ENCODE measurements at regions not wholly inside any gene's neighbourhood (a gene's known extent, or its start where the extent isn't known, plus 50 kb on each side); places are given as distances from the start of the nearest gene placed in this dataset.

DNA sequence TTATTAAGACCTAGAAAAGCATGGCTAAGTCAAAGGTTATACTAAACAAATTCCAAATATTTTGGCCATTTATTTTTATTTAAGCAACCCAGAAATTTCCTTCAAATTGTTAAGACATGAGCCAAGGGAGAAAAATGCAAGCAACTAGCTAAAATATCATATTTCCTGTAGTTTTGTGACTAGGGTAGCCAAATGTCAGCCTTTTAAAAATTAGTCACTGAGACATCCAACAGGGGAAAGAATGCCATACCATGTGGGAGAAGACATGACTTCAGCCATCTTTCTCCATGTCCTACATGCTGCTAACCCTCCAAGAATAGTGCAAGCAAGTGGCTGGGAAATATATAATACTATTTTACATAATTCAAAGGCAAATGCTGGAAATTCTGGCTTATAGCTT, 197.9 kb downstream of the DSEL start:
- DNase-seq (ENCODE audit: low read depth, low spot score), result no peak
- no peak overlapping the region for H3K27ac ChIP-seq (ENCODE audit: low read depth, low read length)
- no peaks in the 10 kb centered on the region for H3K9me2 ChIP-seq (ENCODE audit: insufficient read depth)
- intact Hi-C loops (cut with micrococcal nuclease), result no loop called here
- ATAC-seq, result no peak
- H3K9me3 ChIP-seq (ENCODE audit: control insufficient read depth in 1 of 2, insufficient read depth in 1 of 2, low read depth in 1 of 2, low read length in 2 of 2), result peaks cover 14 to 21% of the 10 kb centered on the region in 2 experiments; a peak in 2 of 4 replicates
- no peak overlapping the region for H3K4me2 ChIP-seq (ENCODE audit: low read length)
- no peak overlapping the region for H3K9ac ChIP-seq (ENCODE audit: low read length)
- H3K4me1 ChIP-seq (ENCODE audit: control insufficient read depth in 1 of 2, insufficient read depth in 2 of 2, low read length in 2 of 2), result no peaks in the 10 kb centered on the region
- no TSS peak for BruUV-seq (replicated peaks)
- H2AFZ ChIP-seq (ENCODE audit: low read depth, low read length, poor library complexity, severe bottlenecking), result no peak overlapping the region
- TF ChIP-seq, protein P1, sequence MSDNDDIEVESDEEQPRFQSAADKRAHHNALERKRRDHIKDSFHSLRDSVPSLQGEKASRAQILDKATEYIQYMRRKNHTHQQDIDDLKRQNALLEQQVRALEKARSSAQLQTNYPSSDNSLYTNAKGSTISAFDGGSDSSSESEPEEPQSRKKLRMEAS (IDR thresholded peaks at IDR 0.05), result no peak
- TF ChIP-seq RAD21 (IDR thresholded peaks at IDR 0.05; ENCODE audit: low read depth), result no peak
- TF ChIP-seq ZNF274 (IDR thresholded peaks at IDR 0.05; ENCODE audit: low read depth, low read length), result no peak
- TF ChIP-seq CBX3 (IDR thresholded peaks at IDR 0.05; ENCODE audit: low read depth), result no peak
- TF ChIP-seq SP1 (IDR thresholded peaks at IDR 0.05; ENCODE audit: low read depth), result no peak
- no peak for TF ChIP-seq EZH2 (IDR thresholded peaks at IDR 0.05)
- TF ChIP-seq JUND (IDR thresholded peaks at IDR 0.05), result no peak
- ChIA-PET POLR2A (no interaction called here), RAD21 (ENCODE audit: low non-redundant PET in 1 of 2, low total read pairs in 2 of 2, uncharacterized antibody in 2 of 2, unreplicated experiment in 2 of 2) (no interaction called here), CTCF (no interaction called here)
- no peaks in the 10 kb centered on the region for H3K36me3 ChIP-seq (ENCODE audit: control insufficient read depth in 1 of 2, insufficient read depth in 2 of 2, low read length in 2 of 2)
- H3K27me3 ChIP-seq (ENCODE audit: insufficient read depth, low read length), result no peaks in the 10 kb centered on the region
- H3K4me3 ChIP-seq (replicated peaks in 1 of 2; ENCODE audit: low read depth in 1 of 2, low read length in 2 of 2), result no peak overlapping the region
- no peaks in the 10 kb centered on the region for H3K79me2 ChIP-seq (ENCODE audit: insufficient read depth, low read length)
- no peaks in the 10 kb centered on the region for H4K20me1 ChIP-seq (ENCODE audit: insufficient read depth)

- intact Hi-C loops (cut with micrococcal nuclease), result no loop called here
- no peak overlapping the region for H3K9ac ChIP-seq (ENCODE audit: low read length)
- no peaks in the 10 kb centered on the region for H3K36me3 ChIP-seq (ENCODE audit: control insufficient read depth in 1 of 2, insufficient read depth in 2 of 2, low read length in 2 of 2)
- CTCF ChIA-PET, result no interaction called here
- POLR2A ChIA-PET, result no interaction called here
- H3K4me1 ChIP-seq (ENCODE audit: control insufficient read depth in 1 of 2, insufficient read depth in 2 of 2, low read length in 2 of 2), result no peaks in the 10 kb centered on the region
- H3K27ac ChIP-seq (ENCODE audit: low read depth, low read length), result no peak overlapping the region
- RAD21 ChIA-PET (ENCODE audit: low non-redundant PET in 1 of 2, low total read pairs in 2 of 2, uncharacterized antibody in 2 of 2, unreplicated experiment in 2 of 2), result no interaction called here
- peaks cover 6 to 8% of the 10 kb centered on the region in 2 experiments; a peak in 3 of 4 replicates for H3K9me3 ChIP-seq (ENCODE audit: control insufficient read depth in 1 of 2, insufficient read depth in 1 of 2, low read depth in 1 of 2, low read length in 2 of 2)
- H3K4me3 ChIP-seq (replicated peaks in 1 of 2; ENCODE audit: low read depth in 1 of 2, low read length in 2 of 2), result no peak overlapping the region
- no peaks in the 10 kb centered on the region for H4K20me1 ChIP-seq (ENCODE audit: insufficient read depth)
- BruUV-seq (replicated peaks), result no TSS peak
- H2AFZ ChIP-seq (ENCODE audit: low read depth, low read length, poor library complexity, severe bottlenecking), result no peak overlapping the region
- no peaks in the 10 kb centered on the region for H3K79me2 ChIP-seq (ENCODE audit: insufficient read depth, low read length)
- DNase-seq (ENCODE audit: low read depth, low spot score), result no peak
- no peak overlapping the region for H3K4me2 ChIP-seq (ENCODE audit: low read length)
- H3K27me3 ChIP-seq (ENCODE audit: insufficient read depth, low read length), result no peaks in the 10 kb centered on the region
- ATAC-seq, result no peak
- no peaks in the 10 kb centered on the region for H3K9me2 ChIP-seq (ENCODE audit: insufficient read depth)
- no peak for TF ChIP-seq POLR2AphosphoS5 (IDR thresholded peaks at IDR 0.05; ENCODE audit: low read depth, low read length)
- TF ChIP-seq EGR1 (IDR thresholded peaks at IDR 0.05; ENCODE audit: low read depth), result no peak
- TF ChIP-seq, protein P1 (IDR thresholded peaks at IDR 0.05), result no peak
- TF ChIP-seq SP1 (IDR thresholded peaks at IDR 0.05; ENCODE audit: low read depth), result no peak
- no peak for TF ChIP-seq SIN3A (IDR thresholded peaks at IDR 0.05; ENCODE audit: low read depth)
- TF ChIP-seq, protein P2, sequence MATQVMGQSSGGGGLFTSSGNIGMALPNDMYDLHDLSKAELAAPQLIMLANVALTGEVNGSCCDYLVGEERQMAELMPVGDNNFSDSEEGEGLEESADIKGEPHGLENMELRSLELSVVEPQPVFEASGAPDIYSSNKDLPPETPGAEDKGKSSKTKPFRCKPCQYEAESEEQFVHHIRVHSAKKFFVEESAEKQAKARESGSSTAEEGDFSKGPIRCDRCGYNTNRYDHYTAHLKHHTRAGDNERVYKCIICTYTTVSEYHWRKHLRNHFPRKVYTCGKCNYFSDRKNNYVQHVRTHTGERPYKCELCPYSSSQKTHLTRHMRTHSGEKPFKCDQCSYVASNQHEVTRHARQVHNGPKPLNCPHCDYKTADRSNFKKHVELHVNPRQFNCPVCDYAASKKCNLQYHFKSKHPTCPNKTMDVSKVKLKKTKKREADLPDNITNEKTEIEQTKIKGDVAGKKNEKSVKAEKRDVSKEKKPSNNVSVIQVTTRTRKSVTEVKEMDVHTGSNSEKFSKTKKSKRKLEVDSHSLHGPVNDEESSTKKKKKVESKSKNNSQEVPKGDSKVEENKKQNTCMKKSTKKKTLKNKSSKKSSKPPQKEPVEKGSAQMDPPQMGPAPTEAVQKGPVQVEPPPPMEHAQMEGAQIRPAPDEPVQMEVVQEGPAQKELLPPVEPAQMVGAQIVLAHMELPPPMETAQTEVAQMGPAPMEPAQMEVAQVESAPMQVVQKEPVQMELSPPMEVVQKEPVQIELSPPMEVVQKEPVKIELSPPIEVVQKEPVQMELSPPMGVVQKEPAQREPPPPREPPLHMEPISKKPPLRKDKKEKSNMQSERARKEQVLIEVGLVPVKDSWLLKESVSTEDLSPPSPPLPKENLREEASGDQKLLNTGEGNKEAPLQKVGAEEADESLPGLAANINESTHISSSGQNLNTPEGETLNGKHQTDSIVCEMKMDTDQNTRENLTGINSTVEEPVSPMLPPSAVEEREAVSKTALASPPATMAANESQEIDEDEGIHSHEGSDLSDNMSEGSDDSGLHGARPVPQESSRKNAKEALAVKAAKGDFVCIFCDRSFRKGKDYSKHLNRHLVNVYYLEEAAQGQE (IDR thresholded peaks at IDR 0.05; ENCODE audit: low read depth), result no peak
- TF ChIP-seq EZH2 (IDR thresholded peaks at IDR 0.05), result no peak
- no peak for TF ChIP-seq ZFX (IDR thresholded peaks at IDR 0.05)
- TF ChIP-seq ZNF274 (IDR thresholded peaks at IDR 0.05; ENCODE audit: low read depth, low read length), result no peak
- no peak for TF ChIP-seq FOSL1 (IDR thresholded peaks at IDR 0.05; ENCODE audit: low read depth)
- no peak for TF ChIP-seq POLR2A (IDR thresholded peaks at IDR 0.05; ENCODE audit: borderline replicate concordance, extremely low read depth, insufficient read depth, insufficient read length)
- TF ChIP-seq YY1 (IDR thresholded peaks at IDR 0.05; ENCODE audit: extremely low read depth, insufficient replicate concordance, low read depth, low read length), result no peak
- TF ChIP-seq CBX3 (IDR thresholded peaks at IDR 0.05; ENCODE audit: low read depth), result no peak
- TF ChIP-seq, protein P3, sequence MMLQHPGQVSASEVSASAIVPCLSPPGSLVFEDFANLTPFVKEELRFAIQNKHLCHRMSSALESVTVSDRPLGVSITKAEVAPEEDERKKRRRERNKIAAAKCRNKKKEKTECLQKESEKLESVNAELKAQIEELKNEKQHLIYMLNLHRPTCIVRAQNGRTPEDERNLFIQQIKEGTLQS (IDR thresholded peaks at IDR 0.05), result no peak
- TF ChIP-seq ELF1 (IDR thresholded peaks at IDR 0.05; ENCODE audit: borderline replicate concordance, low read depth), result no peak
- TF ChIP-seq JUND (IDR thresholded peaks at IDR 0.05), result no peak
- no peak for TF ChIP-seq EZH2phosphoT487 (IDR thresholded peaks at IDR 0.05; ENCODE audit: borderline replicate concordance)
These were observed 205.7 kb downstream of the DSEL start for GRCh38 chr18:67310826-67311225.

Data from HCT116 (cell line).